ENCODE measurements at regions not wholly inside any gene's neighbourhood (a gene's known extent, or its start where the extent isn't known, plus 50 kb on each side); places are given as distances from the start of the nearest gene placed in this dataset.

DNA sequence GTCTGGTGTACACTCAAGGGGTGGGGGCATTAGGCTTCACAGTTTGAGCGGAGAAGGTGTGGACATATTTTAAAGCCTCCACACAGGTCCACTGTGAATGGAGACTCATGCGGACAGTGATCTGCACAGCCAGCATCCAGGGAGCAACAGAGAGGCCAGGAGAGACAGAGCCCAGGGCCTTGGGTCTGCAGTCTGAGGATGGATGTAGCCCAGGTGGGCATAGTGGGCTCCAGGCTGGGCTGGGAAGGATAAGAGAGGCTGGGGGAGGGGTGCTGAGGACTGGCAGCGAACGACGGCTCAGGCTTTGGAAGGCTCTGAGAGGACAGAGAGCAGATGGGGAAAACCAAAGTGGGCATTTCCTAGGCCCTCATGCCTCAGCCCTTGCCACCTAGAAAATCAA, 128.8 kb downstream of the PAPOLA start:
- TF ChIP-seq, protein P1, sequence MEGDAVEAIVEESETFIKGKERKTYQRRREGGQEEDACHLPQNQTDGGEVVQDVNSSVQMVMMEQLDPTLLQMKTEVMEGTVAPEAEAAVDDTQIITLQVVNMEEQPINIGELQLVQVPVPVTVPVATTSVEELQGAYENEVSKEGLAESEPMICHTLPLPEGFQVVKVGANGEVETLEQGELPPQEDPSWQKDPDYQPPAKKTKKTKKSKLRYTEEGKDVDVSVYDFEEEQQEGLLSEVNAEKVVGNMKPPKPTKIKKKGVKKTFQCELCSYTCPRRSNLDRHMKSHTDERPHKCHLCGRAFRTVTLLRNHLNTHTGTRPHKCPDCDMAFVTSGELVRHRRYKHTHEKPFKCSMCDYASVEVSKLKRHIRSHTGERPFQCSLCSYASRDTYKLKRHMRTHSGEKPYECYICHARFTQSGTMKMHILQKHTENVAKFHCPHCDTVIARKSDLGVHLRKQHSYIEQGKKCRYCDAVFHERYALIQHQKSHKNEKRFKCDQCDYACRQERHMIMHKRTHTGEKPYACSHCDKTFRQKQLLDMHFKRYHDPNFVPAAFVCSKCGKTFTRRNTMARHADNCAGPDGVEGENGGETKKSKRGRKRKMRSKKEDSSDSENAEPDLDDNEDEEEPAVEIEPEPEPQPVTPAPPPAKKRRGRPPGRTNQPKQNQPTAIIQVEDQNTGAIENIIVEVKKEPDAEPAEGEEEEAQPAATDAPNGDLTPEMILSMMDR (IDR thresholded peaks at IDR 0.05), result no peak
- TF ChIP-seq POLR2AphosphoS5 (IDR thresholded peaks at IDR 0.05), result no peak
- no peak for TF ChIP-seq EP300 (IDR thresholded peaks at IDR 0.05)

All from gastroesophageal sphincter (tissue), 3 donors.